GM08714 (cell line): ENCODE measurements at regions not wholly inside any gene's neighbourhood (a gene's known extent, or its start where the extent isn't known, plus 50 kb on each side); places are given as distances from the start of the nearest gene placed in this dataset.

ENCODE experiments used
- H3K4me3 ChIP-seq: fragments of 200-500 bp; sonication (Bioruptor generic); 2 replicates; pipeline ENCODE4 v1.5.1; 2014; ENCODE audit warnings: mild to moderate bottlenecking, low read length, inconsistent platforms
- ZNF274 ChIP-seq: IDR thresholded peaks from 2 replicates; pipeline ENCODE4 v1.6.1; 2012; ENCODE audit warnings: mild to moderate bottlenecking, low read depth, low read length

DNA sequence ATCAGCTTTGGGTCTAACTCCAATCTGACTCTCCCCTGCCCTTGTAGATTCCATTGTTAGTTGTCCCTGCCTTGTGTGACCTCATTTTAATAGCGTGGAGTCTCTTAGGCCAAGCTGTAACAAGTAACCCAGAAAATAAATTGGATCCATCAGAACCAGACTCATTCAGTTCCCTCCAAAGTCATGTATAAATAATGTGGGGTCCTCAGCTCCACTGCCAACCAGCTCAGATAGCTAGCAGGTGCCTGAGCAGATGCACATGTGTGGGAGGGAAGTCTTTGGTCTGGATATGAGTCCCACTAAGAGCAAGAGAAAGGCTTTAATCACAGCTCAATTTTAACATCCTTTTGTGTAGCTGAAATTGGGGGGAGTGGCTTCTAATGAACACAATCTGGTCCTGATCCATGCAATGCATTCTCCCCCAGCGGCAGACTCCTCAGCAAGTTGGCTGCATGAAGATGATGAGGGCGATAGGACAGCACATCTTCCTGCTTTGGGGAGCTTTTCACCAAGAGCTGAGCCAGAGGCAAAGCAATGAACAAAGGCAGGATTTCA is 151.6 kb downstream of the ABCC12 start:
- no peak overlapping the region for H3K4me3 ChIP-seq
- TF ChIP-seq ZNF274, result no peak

- no peak overlapping the region for H3K4me3 ChIP-seq
- TF ChIP-seq ZNF274, result no peak
Measured at GRCh38 chr16:48003206-48003907, 152.4 kb downstream of the ABCC12 start.

DNA sequence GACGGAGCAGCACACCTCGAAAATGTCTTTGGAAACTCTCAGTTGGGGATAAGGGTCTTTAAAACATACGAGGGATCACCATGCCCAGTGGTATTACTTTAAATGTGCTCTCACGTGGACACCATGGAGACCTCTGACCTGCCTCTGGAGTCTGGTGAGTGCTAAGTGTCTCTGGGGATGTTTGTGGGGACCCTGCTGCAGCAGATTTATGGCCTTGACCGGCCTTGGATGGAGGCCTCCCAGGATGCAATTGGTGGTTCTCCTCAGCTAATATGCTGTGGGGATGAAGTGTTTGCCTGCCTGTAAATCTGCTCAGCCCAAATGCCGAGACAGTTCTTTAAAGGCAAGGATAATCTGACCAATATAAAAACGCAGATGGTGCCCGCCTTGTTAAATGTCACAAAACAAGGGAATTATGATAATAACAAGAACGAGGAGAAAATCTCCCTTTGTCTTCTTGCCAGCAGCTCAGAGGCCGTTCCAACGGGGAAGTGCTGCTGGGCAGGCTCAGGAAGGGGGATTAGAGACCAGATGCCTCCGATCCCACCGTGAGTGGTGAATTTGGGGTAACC is 154.4 kb downstream of the ABCC12 start:
- TF ChIP-seq ZNF274, result no peak
- no peak overlapping the region for H3K4me3 ChIP-seq

- no peak for TF ChIP-seq ZNF274
- H3K4me3 ChIP-seq, result no peak overlapping the region
Measured at GRCh38 chr16:48000622-48001021, 155.2 kb downstream of the ABCC12 start.

- TF ChIP-seq ZNF274, result no peak
- H3K4me3 ChIP-seq, result no peak overlapping the region
Measured at GRCh38 chr16:47999595-47999994, 156.2 kb downstream of the ABCC12 start.

DNA sequence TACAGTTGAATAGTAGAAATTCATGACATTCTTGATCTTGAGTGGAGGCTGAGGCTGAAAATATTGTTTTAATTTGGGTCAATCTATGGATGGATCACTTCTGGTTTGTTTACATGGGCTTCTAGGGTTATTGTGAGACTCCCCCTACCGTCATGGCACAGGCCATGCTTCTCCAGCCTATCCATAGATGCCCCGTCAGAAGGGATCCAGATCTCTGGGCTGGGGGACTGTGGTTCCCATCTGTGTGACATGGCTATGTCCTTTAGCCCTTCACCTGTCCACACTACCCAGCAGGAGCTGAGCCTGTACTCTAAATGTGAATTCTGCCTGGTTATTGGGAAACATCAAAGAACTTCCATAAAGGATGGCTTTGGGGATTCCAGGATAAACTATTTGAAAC is 160.4 kb downstream of the ABCC12 start:
- TF ChIP-seq ZNF274, result no peak
- H3K4me3 ChIP-seq, result no peak overlapping the region

DNA sequence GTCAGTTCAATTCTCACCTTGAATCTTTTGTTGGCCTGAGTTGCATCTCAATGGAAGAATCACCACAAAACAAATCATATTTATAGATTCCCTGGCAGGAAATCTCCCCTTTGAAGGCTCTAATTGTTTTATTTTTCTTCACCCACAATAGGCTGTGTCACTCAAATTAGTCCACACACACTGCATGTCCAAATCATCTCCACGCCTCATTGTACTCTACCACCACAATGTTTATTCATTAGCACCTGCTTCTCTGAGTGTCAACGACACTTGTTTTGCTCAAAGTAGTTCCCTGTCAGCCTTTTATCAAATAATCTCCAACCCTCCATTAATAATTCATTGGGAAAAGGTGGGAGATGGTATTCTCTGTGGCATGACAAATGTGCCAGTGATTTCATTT is 164.3 kb downstream of the ABCC12 start:
- no peak overlapping the region for H3K4me3 ChIP-seq
- no peak for TF ChIP-seq ZNF274

GRCh38 chr16:47990676-47991075 is 165.1 kb downstream of the ABCC12 start:
- TF ChIP-seq ZNF274, result no peak
- H3K4me3 ChIP-seq, result no peak overlapping the region

GRCh38 chr16:47987136-47987535 is 168.7 kb downstream of the ABCC12 start:
- TF ChIP-seq ZNF274, result no peak
- no peak overlapping the region for H3K4me3 ChIP-seq

DNA sequence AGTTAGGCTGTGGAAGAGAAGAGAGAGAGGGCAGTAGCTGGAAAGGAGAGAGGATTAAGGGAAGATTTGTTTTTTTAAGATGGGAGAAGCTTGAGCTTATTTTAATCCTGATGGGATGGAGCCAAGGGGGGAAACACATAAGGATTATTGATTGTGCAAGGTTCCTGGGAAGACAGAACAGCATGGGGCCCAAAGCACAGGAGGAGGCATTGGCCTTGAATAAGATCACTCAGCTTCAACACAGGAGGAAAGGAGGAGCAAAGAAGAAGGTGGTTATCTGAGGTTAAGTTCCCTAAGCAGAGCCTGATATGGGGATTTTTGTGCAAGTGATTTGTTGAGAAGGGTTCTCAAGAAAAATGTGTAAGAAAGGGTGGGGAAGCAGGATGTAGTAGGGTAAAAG is 169.8 kb downstream of the ABCC12 start:
- H3K4me3 ChIP-seq, result no peak overlapping the region
- TF ChIP-seq ZNF274, result no peak

DNA sequence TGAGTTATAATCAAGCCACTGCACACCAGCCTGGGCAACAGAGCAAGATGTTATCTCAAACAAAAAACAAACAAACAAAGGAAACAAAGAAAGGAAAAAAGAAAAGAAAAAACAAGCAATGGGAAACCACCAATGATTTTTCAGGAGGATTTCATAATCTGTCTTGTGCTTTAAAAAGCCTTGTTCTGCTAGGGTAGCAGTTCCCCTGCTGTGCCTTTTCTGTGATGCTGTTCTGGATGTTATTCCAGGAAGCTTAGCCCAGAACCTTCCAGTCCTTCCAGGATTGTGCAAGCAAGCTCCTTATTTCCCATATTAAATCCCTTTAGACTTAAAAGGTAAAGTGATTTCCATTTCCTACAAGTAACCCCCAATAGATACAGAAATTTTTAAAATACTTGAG is 171.1 kb downstream of the ABCC12 start:
- TF ChIP-seq ZNF274, result no peak
- no peak overlapping the region for H3K4me3 ChIP-seq

DNA sequence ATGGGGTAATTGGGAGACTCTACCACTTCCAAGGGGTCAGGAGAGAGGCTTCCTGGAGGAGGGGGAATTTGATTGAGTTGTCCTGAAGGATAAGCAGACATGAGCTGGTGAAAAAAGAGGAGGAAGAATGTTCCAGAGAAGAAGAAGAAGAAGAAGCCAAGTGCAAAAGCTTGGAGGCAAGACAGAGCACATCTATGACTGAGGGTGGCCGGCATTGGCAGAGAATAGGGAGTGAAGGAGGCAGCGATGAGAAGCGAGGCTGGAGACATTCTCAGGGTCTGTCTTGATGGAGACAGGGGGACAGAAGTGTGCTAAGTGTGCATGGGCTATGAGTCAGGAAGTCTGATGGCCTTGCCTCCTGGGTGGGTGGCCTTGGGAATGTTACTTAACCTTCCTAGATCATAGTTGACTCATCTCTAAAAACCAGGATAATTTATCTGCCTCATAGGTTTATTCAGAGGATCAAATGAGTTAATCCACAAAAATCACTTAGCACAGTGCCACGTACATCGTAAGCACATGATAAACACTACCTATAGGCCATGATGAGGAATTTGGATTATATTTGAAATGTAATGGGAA is 171.7 kb downstream of the ABCC12 start:
- no peak overlapping the region for H3K4me3 ChIP-seq
- no peak for TF ChIP-seq ZNF274

DNA sequence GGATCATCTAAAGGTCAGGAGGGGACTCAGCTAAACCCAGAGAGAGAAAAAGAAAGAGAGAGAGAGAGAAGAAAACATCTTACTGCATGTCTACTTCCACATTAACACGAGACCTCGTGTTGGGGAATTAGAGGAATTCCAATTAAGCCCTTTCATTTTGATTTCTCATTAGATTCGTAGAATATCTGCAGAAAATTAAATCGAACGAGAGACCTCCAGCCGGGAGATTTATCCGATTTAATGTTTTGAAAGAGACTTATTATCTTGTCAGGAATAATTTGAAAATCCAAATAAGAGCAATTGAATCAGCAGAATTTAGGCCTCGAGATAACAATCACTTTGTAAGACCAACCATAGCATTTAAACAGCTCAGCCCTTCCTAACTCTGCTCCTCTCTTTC is 175.6 kb downstream of the ABCC12 start:
- no peak overlapping the region for H3K4me3 ChIP-seq
- TF ChIP-seq ZNF274, result no peak

DNA sequence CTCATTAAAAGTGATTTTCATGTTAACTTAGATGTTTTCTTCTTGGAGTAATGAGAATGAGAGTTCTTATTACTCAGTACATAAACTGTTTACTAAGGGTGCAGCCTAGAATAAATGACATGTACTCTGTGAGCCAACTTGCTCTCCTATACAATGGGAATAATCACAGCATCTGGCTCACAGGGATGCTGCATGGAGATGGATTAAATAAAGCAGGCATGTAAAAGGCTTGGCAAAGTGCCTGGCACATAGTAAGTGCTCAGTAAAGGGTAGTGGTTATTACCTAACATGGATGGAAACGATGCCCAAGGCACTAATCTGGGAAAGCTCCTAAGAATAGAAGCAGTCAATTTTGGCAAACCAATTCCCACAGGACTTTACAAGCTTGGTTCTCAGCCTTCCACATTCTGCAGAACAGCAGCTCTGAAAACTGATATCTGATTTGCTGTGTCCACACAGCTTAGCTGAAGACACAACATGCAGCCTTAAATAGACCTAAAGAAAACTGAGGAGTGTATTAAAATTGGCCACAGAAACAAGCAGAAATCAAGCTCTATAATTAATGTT is 176.1 kb downstream of the ABCC12 start:
- no peak for TF ChIP-seq ZNF274
- H3K4me3 ChIP-seq, result no peak overlapping the region

- TF ChIP-seq ZNF274, result no peak
- no peak overlapping the region for H3K4me3 ChIP-seq
Measured at GRCh38 chr16:47979164-47979520, 176.7 kb downstream of the ABCC12 start.

DNA sequence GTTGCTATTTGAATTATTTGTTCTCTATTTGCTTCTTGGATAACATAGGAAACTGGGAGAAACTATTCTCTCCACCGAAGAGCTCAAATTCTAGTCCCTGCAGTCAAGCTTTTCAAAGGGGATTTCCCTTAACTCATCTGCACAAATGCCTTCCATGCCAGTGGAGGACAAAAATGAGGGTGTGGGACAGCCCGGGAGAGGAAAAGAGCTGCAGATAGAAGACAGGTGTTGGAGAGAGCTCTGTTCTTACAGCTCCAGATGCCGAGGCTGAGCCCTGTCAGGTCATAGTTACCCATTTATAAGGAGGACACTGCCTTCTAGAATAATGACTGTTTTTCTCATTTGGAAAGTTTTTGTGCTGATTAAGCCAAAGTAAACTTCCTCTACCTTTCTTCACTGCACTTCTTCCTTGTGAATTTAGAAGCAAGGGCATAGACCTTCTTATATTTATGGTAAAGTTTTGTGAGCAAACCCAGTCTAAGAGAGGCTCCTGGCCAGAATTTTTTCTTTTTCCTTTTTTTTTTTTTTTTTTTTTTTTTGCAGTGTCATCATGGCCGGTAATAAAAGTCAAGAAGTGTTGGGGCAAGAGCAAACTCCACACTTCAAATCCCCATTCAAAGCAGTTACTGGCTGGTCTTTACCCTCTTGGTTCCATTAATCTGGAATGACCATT is 177.2 kb downstream of the ABCC12 start:
- no peak for TF ChIP-seq ZNF274
- no peak overlapping the region for H3K4me3 ChIP-seq
